ENCODE measurements at regions not wholly inside any gene's neighbourhood (a gene's known extent, or its start where the extent isn't known, plus 50 kb on each side); places are given as distances from the start of the nearest gene placed in this dataset.

GRCh38 chr12:32010631-32011336, 51.6 kb downstream of the RESF1 start:
- TF ChIP-seq CTCF (conservative IDR thresholded peaks at IDR 0.05; ENCODE audit: low read depth in 2 of 2) (no peak), EZH2 (IDR thresholded peaks at IDR 0.05; ENCODE audit: low read depth, unreplicated experiment) (no peak), CREB1 (CRISPR knock-in tag; IDR thresholded peaks at IDR 0.05; ENCODE audit: low read depth) (no peak), POLR2AphosphoS5 (IDR thresholded peaks at IDR 0.05; ENCODE audit: low read depth) (no peak), EZH2phosphoT487 (IDR thresholded peaks at IDR 0.05; ENCODE audit: unreplicated experiment) (no peak), ZNF114 (CRISPR knock-in tag; IDR thresholded peaks at IDR 0.05) (no peak), JUNB (IDR thresholded peaks at IDR 0.05; ENCODE audit: unreplicated experiment) (no peak), ZNF331 (CRISPR knock-in tag; IDR thresholded peaks at IDR 0.05; ENCODE audit: low read depth) (no peak)
